GM12874 (cell line): ENCODE measurements at regions not wholly inside any gene's neighbourhood (a gene's known extent, or its start where the extent isn't known, plus 50 kb on each side); places are given as distances from the start of the nearest gene placed in this dataset.

Experiments
- CTCF ChIP-seq: IDR thresholded peaks from 2 replicates; pipeline ENCODE4 v1.5.1; 2011; ENCODE audit warnings: low read depth, mild to moderate bottlenecking, control low read depth, low read length, moderate library complexity; ENCODE audit not compliant: insufficient read depth

- TF ChIP-seq CTCF, result no peak
Observed at GRCh38 chr2:239657236-239657635, 256.4 kb upstream of the HDAC4 start.

GRCh38 chr2:239654266-239654665, 253.4 kb upstream of the HDAC4 start:
- no peak for TF ChIP-seq CTCF

GRCh38 chr2:239651859-239652258, 251.0 kb upstream of the HDAC4 start:
- no peak for TF ChIP-seq CTCF

- TF ChIP-seq CTCF, result no peak
Observed at GRCh38 chr2:239650674-239651073, 249.9 kb upstream of the HDAC4 start.

GRCh38 chr2:239649309-239649708, 248.5 kb upstream of the HDAC4 start:
- no peak for TF ChIP-seq CTCF

GRCh38 chr2:239648607-239649006, 247.8 kb upstream of the HDAC4 start:
- no peak for TF ChIP-seq CTCF

- TF ChIP-seq CTCF, result no peak
Observed at GRCh38 chr2:239647052-239647819, 246.4 kb upstream of the HDAC4 start.

- TF ChIP-seq CTCF, result no peak
Observed at GRCh38 chr2:239646184-239646583, 245.4 kb upstream of the HDAC4 start.
